Loucy (cell line): ENCODE measurements at regions not wholly inside any gene's neighbourhood (a gene's known extent, or its start where the extent isn't known, plus 50 kb on each side); places are given as distances from the start of the nearest gene placed in this dataset.

Source experiments
- EZH2phosphoT487 ChIP-seq: fragments of 200-600 bp; IDR thresholded peaks from 2 replicates; pipeline ENCODE4 v1.6.1; 2018; ENCODE audit warnings: antibody characterized with exemption, mild to moderate bottlenecking, moderate library complexity, borderline replicate concordance
- TF ChIP-seq, protein P1 (sequence below): fragments of 200-600 bp; sonication (generic); conservative IDR thresholded peaks from 2 replicates; pipeline ENCODE4 v1.5.1; 2014; ENCODE audit warnings: mild to moderate bottlenecking, antibody characterized with exemption, low read length

DNA sequence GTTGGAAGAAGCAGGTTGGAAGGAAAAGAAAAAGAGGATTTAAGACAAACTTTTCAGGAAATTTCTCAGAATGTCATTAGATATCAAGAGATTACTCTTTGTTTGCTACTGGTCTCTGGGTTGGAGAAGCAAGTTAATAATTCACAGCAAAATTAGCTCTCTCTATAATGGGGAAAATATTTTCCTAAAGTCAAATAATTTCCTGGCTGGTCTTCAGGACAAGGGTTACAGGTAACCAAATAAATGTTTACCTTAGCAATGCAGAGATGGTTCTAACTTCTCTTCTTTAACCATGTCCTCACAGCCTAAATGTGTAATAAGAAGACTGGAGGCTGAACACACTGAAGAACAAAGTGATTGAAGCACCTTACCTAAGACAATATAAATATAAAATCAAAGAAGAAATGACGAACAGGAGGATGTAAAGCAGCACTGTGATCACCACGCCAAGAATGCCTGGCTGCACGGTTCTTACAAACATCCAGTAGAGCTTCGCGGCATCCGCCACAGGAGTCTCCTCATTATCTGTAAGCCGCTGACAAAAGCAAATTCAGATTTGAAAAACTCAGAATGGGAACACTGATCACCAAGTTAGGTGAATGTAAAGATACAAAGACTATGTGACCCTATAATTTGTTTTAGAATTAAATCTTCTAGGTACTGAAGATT is 717.5 kb downstream of the TFAP2A start:
- TF ChIP-seq, protein P1, sequence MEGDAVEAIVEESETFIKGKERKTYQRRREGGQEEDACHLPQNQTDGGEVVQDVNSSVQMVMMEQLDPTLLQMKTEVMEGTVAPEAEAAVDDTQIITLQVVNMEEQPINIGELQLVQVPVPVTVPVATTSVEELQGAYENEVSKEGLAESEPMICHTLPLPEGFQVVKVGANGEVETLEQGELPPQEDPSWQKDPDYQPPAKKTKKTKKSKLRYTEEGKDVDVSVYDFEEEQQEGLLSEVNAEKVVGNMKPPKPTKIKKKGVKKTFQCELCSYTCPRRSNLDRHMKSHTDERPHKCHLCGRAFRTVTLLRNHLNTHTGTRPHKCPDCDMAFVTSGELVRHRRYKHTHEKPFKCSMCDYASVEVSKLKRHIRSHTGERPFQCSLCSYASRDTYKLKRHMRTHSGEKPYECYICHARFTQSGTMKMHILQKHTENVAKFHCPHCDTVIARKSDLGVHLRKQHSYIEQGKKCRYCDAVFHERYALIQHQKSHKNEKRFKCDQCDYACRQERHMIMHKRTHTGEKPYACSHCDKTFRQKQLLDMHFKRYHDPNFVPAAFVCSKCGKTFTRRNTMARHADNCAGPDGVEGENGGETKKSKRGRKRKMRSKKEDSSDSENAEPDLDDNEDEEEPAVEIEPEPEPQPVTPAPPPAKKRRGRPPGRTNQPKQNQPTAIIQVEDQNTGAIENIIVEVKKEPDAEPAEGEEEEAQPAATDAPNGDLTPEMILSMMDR: no peak
- no peak for TF ChIP-seq EZH2phosphoT487
